ENCODE measurements at regions not wholly inside any gene's neighbourhood (a gene's known extent, or its start where the extent isn't known, plus 50 kb on each side); places are given as distances from the start of the nearest gene placed in this dataset.
"Not testable (repeated sequence)": the region's sequence is repeated elsewhere in the genome, so short reads cannot be mapped to it uniquely, and the experiment has no call there.

DNA sequence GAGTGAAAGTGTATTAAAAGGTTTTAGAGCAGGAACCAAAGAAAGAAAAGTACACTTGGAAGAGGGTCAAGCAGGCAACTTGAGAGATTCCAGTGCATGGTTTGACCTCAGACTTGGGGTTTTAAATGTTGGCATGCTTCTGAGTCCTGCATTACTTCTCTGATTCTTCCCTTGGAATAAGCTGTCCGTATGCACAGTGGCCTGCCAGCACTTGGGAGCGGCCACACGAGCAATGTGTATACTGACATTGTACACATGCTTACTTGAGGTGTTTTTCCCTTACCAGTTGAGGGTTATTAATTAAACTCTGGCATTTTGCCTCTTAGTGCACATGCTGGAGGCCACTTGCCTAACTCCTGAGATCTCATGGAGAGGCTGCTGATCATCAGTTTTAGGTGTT lies 786.6 kb upstream of the RGS18 start:
- DNase-seq = no peak

DNA sequence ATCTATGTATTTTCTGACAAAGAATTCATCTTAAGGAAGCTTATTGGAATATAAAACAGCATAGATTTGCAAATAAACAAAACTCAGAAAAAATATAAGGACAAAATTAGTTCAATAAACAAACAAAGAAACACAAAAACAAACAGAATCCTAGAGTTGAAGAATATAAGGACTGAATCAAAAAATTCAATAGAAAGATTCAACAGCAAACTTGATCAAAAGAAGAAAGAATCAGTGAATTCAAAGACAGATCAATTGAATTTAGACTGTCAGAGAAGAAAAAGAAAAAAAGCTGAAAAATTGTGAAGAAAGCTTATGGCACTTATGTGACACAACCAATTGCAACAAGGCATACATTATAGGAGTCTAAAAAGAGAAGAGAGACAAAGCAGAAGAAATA lies 770.0 kb upstream of the RGS18 start:
- no peak for DNase-seq

DNA sequence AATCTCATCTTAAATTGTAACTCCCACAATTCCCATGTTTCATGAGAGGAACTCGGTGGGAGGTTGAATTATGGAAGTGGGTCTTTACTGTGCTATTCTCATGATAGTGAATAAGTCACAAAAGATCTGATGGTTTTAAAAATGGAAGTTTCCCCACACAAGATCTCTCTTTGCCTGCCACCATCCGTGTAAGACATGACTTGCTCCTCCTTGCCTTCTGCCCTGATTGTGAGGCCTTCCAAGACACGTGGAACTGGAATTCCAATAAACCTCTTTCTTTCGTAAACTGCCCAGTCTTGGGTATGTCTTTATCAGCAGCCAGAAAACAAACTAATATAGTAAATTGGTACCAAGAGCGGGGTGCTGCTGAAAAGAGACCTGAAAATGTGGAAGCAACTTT lies 761.6 kb upstream of the RGS18 start:
- DNase-seq = no peak

GRCh38 chr1:191398551-191398950 lies 759.7 kb upstream of the RGS18 start:
- no peak for DNase-seq

- no peak for DNase-seq
These were observed 752.8 kb upstream of the RGS18 start for GRCh38 chr1:191405417-191405816.

- no peak for DNase-seq
These were observed 743.2 kb upstream of the RGS18 start for GRCh38 chr1:191414981-191415640.

DNA sequence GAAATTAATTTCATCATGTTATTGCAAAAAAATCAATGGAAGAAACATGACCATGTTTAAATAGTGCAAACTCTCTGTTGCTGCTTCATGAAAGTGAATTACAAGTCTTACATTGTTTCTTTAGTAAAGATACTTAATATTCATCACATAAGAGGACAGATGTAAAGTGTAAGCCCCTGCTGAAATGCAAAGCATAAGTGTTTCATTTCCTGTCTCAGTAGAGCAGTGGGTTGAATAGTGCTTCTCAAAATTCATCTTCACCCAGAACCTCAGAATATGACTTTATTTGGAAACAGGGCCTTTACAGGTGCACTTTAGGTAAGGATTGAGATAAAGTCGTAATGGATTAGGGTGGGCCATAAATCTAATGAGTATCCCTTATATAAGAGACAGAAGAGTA lies 738.4 kb upstream of the RGS18 start:
- DNase-seq = no peak

DNA sequence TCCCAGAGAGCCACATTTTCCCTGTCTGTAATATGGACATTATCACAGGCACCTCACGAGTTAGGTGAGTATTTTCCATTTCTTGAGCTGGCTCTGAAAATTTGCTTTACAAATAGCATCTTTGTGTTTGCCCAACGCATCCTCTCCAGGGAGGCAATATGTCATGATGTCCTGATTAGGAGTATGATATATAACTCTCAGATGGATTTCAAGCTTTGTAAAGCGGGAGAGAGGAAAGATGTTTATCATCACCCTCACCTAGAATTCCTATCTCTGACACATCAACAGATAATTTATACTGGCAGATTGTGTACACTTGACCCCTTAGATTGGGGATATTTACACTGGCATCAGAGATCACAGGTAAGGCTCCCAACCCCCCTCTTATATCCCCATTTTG lies 730.7 kb upstream of the RGS18 start:
- DNase-seq = no peak

DNA sequence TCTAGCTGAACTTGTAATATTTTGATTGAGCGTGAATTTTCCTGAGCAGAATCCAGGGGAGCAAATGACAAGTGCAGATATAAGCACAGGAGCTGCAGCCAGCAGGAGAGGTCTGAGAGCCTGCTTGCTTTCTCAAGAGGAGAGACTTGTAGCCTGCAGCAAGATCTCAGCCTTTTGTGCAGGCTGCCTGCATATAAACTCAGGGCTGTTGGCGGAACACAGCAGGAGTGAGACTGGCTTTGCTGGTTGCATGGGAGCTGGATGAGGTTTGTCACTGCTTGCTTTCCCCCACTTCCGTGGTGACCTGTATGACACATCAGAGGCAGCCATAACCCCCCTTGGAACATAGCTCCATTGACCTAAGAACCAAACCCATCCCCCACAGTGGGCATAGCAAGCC lies 725.4 kb upstream of the RGS18 start:
- DNase-seq = no peak

DNA sequence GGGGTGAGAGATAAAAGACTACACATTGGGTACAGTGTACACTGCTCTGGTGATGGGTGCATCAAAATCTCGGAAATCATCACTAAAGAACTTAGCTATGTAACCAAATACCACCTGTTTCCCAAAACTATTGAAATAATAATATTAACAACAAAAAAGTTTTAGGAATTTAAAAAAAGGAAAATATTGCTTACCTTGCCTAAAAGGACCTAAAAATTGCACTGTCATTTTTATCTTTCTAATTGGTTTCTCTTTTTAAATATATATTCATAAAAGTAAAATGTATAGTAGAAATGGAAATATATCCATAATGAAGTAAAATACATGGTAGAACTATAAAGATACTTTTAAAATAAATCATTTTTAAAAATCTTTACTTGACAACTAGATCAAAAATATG lies 719.3 kb upstream of the RGS18 start:
- no peak for DNase-seq

- not testable (repeated sequence) for DNase-seq
These were observed 710.0 kb upstream of the RGS18 start for GRCh38 chr1:191448279-191448678.

DNA sequence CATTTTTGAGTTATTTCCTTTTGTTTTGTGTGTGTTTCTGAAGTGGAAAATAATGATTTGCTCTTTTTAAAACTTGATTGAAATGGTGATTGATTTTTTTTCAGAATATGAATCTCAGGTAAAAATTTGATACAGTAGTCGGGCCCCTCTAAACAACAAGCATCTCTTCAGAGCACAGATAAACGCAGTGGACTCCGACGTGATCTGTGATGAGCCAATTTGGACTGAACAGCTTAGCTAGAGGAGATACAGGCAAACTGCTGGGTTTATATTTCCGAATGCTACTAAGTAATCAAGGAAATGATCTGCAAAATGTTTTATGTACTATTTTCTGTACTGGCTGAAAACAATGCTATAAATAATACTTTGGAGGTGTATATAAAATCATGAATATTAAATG lies 705.7 kb upstream of the RGS18 start:
- no peak for DNase-seq

- DNase-seq = no peak
These were observed 704.8 kb upstream of the RGS18 start for GRCh38 chr1:191453487-191453886.

DNA sequence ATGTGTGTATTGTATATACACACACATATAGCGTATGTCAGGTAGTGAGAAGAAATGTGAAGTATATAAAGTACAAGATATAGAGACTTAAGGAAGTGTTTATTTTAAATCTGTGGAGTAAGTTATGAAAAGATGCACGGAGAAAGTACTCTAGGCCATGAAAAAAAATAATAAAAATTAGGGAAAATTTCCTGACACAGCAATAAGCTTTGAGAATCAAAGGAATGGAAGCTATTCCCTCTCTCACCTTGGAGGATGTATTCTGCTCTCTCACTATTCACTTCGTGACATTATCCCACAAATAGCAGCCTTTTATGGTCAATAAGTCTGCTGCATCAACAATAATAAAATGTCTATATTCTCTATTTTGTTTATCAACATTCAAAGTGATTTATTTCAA lies 700.4 kb upstream of the RGS18 start:
- DNase-seq = no peak

DNA sequence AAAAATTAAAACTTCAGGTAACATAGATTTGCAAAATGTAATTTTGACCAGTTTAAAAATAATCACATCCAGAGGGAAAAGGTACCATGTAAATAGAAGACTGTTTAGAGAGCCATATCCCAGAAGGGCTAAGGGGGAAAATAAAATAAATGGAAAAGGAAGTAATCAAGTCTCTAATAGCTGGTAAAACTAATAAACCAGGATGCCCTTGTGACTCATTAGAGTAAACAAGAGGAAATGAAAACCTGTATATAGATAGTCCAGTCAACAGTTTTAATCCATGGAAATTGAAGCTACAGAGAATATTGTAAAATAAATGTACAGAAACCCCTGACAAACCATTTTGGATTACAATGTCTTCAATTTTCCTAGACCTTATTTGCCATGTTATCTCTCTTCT lies 698.0 kb upstream of the RGS18 start:
- DNase-seq = no peak

DNA sequence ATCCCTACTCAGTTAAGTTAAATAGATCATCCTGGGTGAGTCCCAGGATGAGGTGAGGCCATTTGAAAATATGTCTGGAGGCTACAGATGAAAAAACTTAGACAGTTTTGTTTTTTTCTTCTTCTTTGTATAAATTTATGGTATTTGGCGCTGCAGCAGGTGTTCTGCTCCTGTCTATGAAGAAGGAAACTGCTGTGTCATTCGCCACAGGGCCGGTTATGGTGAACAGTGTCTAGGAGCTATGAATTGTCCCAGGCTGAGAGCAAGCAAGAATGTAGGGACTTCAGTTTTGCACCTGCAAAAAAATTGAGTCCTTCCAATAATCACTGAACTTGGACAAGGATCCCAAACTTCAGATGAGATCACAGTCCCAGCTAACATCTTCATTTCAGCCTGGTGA lies 674.3 kb upstream of the RGS18 start:
- no peak for DNase-seq

GRCh38 chr1:191490303-191490702 lies 668.0 kb upstream of the RGS18 start:
- no peak for DNase-seq

GRCh38 chr1:191495040-191495439 lies 663.2 kb upstream of the RGS18 start:
- DNase-seq = no peak

DNA sequence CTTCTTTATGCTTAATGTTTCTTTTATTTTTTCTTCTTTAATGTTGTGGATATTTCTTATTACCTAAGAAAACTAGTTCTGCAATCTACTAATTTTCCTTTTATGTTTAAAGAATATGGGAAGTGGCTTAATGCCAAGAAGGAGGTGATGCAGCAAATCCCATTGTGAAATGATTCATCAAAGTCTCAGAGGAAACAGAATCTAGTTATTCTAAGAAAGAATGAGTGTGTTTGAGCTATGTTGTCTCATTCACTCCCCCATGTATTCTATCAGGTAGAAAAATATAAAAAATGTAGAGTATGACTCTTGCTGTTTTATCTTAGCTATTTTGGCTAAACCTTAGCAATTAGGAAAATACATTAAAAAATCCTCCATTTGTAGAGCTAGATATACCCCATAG lies 659.9 kb upstream of the RGS18 start:
- no peak for DNase-seq

DNA sequence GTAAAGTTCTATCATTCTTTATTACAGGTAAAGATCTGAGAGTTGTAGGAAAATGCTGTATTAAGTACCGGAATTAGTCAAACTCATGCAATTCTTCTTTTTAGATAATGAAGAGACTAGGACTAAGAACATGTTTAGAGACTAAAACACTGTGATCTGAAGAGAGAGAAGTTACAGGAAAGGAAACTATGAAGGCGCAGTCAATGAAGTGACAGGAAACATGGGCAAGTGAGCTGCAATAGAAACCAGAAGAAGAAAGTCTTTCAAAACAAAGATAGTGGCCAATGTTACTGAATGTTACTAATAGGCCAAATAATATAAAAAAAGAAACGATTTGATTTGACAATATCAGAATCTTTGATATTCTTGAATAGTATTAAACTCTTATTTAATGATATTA lies 659.4 kb upstream of the RGS18 start:
- no peak for DNase-seq

DNA sequence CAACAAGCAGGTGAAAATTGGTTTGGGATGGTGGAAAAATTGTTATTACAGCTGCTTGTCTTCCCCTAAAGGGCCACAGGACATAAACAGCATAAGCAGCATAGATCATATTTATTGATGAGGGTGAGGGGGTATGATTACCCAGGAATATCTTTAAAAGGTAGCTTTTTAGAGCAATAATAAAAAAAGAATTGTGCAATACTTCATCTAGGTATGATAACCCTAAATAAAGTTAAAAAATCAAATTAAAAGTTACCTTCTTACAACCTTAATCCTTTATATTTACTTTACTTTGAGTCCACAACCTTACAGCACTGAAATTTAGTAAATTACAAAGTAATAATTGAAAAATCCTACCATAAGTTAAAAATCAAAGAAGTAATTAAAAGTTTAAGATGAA lies 653.3 kb upstream of the RGS18 start:
- DNase-seq = no peak

GRCh38 chr1:191508239-191508638 lies 650.0 kb upstream of the RGS18 start:
- DNase-seq = no peak

GRCh38 chr1:191511480-191511879 lies 646.8 kb upstream of the RGS18 start:
- not testable (repeated sequence) for DNase-seq

DNA sequence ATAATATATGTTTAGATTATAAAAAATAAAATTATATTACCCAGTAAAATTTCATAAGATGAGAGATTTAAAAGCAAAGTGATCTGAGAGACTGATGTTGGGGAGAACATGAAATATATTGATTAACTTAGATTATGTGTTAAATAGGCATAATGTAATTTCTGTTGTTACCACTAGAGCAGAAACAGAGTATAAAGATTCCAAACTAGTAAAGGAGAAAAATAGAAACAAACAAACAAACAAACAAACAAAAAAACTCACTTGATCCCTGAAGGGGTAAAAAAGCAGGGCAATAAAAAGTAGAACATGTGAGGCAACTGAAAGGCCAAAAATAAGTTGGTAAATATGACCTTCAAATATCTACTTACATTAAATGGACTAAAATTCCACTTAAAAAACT lies 640.4 kb upstream of the RGS18 start:
- no peak for DNase-seq

- DNase-seq = no peak
These were observed 638.7 kb upstream of the RGS18 start for GRCh38 chr1:191519519-191519918.

- DNase-seq = no peak
These were observed 637.9 kb upstream of the RGS18 start for GRCh38 chr1:191520345-191520744.

Data from NCI-H748 treated with DMSO at 0.1 percent for 48 hours (cell line).